ENCODE measurements at regions not wholly inside any gene's neighbourhood (a gene's known extent, or its start where the extent isn't known, plus 50 kb on each side); places are given as distances from the start of the nearest gene placed in this dataset.
"Not testable (repeated sequence)": the region's sequence is repeated elsewhere in the genome, so short reads cannot be mapped to it uniquely, and the experiment has no call there.

DNA sequence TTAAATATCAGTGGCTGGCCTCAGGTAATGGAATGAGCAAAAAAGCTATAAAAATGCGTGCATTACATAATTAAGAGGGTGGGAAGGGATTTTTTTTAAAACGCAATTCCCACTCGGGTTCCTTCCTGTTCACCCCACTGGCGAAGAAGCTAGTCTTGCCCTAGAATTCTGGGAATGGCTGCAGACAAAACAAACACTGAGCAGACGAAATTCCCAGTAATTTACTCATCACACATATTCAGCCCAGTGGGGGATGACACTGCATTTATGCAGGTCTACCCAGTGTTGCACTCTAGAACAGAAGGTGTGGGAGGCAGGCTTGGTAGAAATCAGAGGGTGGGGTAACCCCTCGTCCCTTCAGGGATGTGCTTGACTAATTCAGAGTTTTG lies 2695.0 kb upstream of the DEFB115 start:
- Histone ChIP-seq H3K79me2 (ENCODE audit: insufficient read depth, low read length) (no peaks in the 10 kb centered on the region), H3K27me3 (ENCODE audit: insufficient read depth, low read length) (no peaks in the 10 kb centered on the region), H3K4me2 (ENCODE audit: low read length) (no peak overlapping the region), H3K27ac (ENCODE audit: low read depth, low read length) (no peak overlapping the region), H4K20me1 (ENCODE audit: insufficient read depth) (no peaks in the 10 kb centered on the region), H2AFZ (ENCODE audit: low read depth, low read length, poor library complexity, severe bottlenecking) (no peak overlapping the region), H3K9me2 (ENCODE audit: insufficient read depth) (no peaks in the 10 kb centered on the region), H3K9ac (ENCODE audit: low read length) (no peak overlapping the region), H3K4me3 (replicated peaks in 1 of 2; ENCODE audit: low read depth in 1 of 2, low read length in 2 of 2) (no peak overlapping the region), H3K36me3 (ENCODE audit: control insufficient read depth in 1 of 2, insufficient read depth in 2 of 2, low read length in 2 of 2) (no peaks in the 10 kb centered on the region), H3K4me1 (ENCODE audit: control insufficient read depth in 1 of 2, insufficient read depth in 2 of 2, low read length in 2 of 2) (no peaks in the 10 kb centered on the region), H3K9me3 (ENCODE audit: control insufficient read depth in 1 of 2, insufficient read depth in 1 of 2, low read depth in 1 of 2, low read length in 2 of 2) (peaks cover 0 to 5% of the 10 kb centered on the region in 2 experiments; a peak in 2 of 4 replicates)
- intact Hi-C loops (cut with micrococcal nuclease) = no loop called here
- no TSS peak for BruUV-seq (replicated peaks)
- POLR2A ChIA-PET = no interaction called here
- DNase-seq (ENCODE audit: low read depth, low spot score) = no peak
- RAD21 ChIA-PET (ENCODE audit: low non-redundant PET in 1 of 2, low total read pairs in 2 of 2, uncharacterized antibody in 2 of 2, unreplicated experiment in 2 of 2) = no interaction called here
- ATAC-seq = no peak
- CTCF ChIA-PET = no interaction called here
- no peak for TF ChIP-seq ZBTB33 (IDR thresholded peaks at IDR 0.05; ENCODE audit: extremely low read depth, insufficient replicate concordance, low read length)
- no peak for TF ChIP-seq EZH2 (IDR thresholded peaks at IDR 0.05)
- no peak for TF ChIP-seq CTCF (IDR thresholded peaks at IDR 0.05 in 2 of 3, conservative IDR thresholded peaks at IDR 0.05 in 1 of 3; ENCODE audit: borderline replicate concordance in 1 of 3, insufficient read depth in 1 of 3, low read depth in 2 of 3, low read length in 2 of 3)
- TF ChIP-seq RAD21 (IDR thresholded peaks at IDR 0.05; ENCODE audit: low read depth) = no peak
- TF ChIP-seq JUND (IDR thresholded peaks at IDR 0.05) = no peak
- TF ChIP-seq ZFX (IDR thresholded peaks at IDR 0.05) = no peak
- TF ChIP-seq, protein P1, sequence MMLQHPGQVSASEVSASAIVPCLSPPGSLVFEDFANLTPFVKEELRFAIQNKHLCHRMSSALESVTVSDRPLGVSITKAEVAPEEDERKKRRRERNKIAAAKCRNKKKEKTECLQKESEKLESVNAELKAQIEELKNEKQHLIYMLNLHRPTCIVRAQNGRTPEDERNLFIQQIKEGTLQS (IDR thresholded peaks at IDR 0.05) = no peak
- TF ChIP-seq ZNF274 (IDR thresholded peaks at IDR 0.05; ENCODE audit: low read depth, low read length) = no peak
- no peak for TF ChIP-seq POLR2AphosphoS5 (IDR thresholded peaks at IDR 0.05; ENCODE audit: low read depth, low read length)
- no peak for TF ChIP-seq SIN3A (IDR thresholded peaks at IDR 0.05; ENCODE audit: low read depth)
- no peak for TF ChIP-seq YY1 (IDR thresholded peaks at IDR 0.05; ENCODE audit: extremely low read depth, insufficient replicate concordance, low read depth, low read length)
- TF ChIP-seq ELF1 (IDR thresholded peaks at IDR 0.05; ENCODE audit: borderline replicate concordance, low read depth) = no peak
- TF ChIP-seq EGR1 (IDR thresholded peaks at IDR 0.05; ENCODE audit: low read depth) = no peak

GRCh38 chr20:28562899-28563521 lies 2694.5 kb upstream of the DEFB115 start:
- H3K4me1 ChIP-seq (ENCODE audit: control insufficient read depth in 1 of 2, insufficient read depth in 2 of 2, low read length in 2 of 2); intact Hi-C loops (cut with micrococcal nuclease); RAD21 ChIA-PET (ENCODE audit: low non-redundant PET in 1 of 2, low total read pairs in 2 of 2, uncharacterized antibody in 2 of 2, unreplicated experiment in 2 of 2); H2AFZ ChIP-seq (ENCODE audit: low read depth, low read length, poor library complexity, severe bottlenecking); H3K27ac ChIP-seq (ENCODE audit: low read depth, low read length); H3K9me2 ChIP-seq (ENCODE audit: insufficient read depth); H3K4me3 ChIP-seq (replicated peaks in 1 of 2; ENCODE audit: low read depth in 1 of 2, low read length in 2 of 2); DNase-seq (ENCODE audit: low read depth, low spot score); H3K36me3 ChIP-seq (ENCODE audit: control insufficient read depth in 1 of 2, insufficient read depth in 2 of 2, low read length in 2 of 2); ATAC-seq; H3K79me2 ChIP-seq (ENCODE audit: insufficient read depth, low read length); POLR2A ChIA-PET; H3K4me2 ChIP-seq (ENCODE audit: low read length); CTCF ChIA-PET; H3K27me3 ChIP-seq (ENCODE audit: insufficient read depth, low read length); BruUV-seq (replicated peaks); H3K9me3 ChIP-seq (ENCODE audit: control insufficient read depth in 1 of 2, insufficient read depth in 1 of 2, low read depth in 1 of 2, low read length in 2 of 2); H3K9ac ChIP-seq (ENCODE audit: low read length); H4K20me1 ChIP-seq (ENCODE audit: insufficient read depth): not testable (repeated sequence)
